HEK293 (cell line): ENCODE measurements at regions not wholly inside any gene's neighbourhood (a gene's known extent, or its start where the extent isn't known, plus 50 kb on each side); places are given as distances from the start of the nearest gene placed in this dataset.

Source experiments
- ATF2 ChIP-seq: fragments of 450-650 bp; formaldehyde crosslinking; IDR thresholded peaks from 2 replicates; pipeline ENCODE4 v1.5.1; 2016; ENCODE audit warnings: missing biosample characterization, missing genetic modification characterization, low read depth
- ZNF112 ChIP-seq: fragments of 450-650 bp; formaldehyde crosslinking; IDR thresholded peaks from 2 replicates; pipeline ENCODE4 v1.5.0; 2017; ENCODE audit warnings: missing biosample characterization, missing genetic modification characterization

DNA sequence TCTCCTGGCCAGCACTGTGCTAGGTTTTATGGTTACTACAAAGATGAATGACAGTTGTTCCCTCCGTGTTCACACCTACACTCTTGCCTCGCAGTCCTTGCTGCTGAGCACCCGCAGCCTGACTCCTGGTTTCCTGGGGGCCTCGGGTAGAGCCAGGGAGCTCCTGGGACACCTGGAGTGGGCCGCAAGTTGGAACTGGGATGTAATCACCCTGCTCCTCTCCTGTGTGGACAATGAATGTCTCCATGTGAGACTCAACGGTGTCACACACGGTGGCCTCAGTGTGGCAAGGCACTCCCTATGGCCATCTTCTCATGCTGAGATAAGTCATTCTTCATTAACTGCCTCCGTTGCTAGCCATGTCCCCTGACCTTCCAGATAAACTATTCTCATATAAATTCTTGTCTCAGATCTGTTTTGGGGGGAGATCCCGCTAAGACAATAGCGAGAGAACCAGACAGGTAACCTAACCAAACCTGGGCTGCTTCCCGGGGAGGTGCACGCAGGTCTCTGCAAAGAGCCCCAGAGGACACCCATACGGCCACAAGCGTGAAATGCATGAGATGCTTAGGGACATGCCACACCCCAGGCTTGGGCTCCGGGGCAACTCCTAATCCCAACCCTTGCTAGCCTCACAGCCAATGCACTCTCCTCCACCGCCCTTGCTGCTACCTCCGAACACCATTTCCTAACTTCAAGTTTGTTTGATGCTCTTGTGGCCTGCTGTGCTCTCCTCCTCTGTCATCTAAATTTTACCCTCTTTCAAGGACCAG is 87.2 kb upstream of the IRS2 start:
- TF ChIP-seq ZNF112 (tag by site-specific recombination) (no peak), ATF2 (tag by site-specific recombination) (no peak)
